Activated CD8-positive, alpha-beta memory T cell treated with anti-CD3 and anti-CD28 coated beads, Interleukin-2, amount 50 U/mL, for 24 hours (primary cell): ENCODE measurements at regions not wholly inside any gene's neighbourhood (a gene's known extent, or its start where the extent isn't known, plus 50 kb on each side); places are given as distances from the start of the nearest gene placed in this dataset.
"Not testable (repeated sequence)": the region's sequence is repeated elsewhere in the genome, so short reads cannot be mapped to it uniquely, and the experiment has no call there.

Experiments
- DNase-seq: peaks from one replicate; pipeline ENCODE4 v3.0.0-alpha.2; 2020; ENCODE audit errors: extremely low read depth

GRCh38 chr4:38514465-38515146 lies 149.4 kb upstream of the KLF3 start:
- DNase-seq: no peak

- no peak for DNase-seq
Measured at GRCh38 chr4:38516190-38516589, 147.8 kb upstream of the KLF3 start.

DNA sequence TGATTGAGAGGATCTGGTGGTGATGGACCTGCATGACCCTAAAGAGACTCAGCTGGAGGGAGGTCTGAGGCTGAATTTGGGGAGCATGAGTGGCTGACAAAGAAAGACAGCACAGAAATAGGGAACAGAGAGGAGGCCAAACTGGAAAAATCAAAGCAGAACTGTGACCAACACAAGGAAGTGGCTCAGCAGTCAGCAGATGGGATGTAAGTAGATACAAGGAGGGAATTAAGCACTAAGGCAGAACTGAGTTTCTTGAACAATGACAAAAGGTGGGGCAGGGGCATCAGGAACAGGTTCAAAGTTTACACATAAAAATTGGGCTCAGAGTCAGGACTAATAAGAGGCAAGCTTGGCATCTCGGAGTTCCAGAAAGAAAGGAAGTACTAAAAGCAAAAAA lies 144.3 kb upstream of the KLF3 start:
- DNase-seq: no peak

- no peak for DNase-seq
Measured at GRCh38 chr4:38523054-38523453, 140.9 kb upstream of the KLF3 start.

GRCh38 chr4:38523524-38524448 lies 140.2 kb upstream of the KLF3 start:
- DNase-seq: peak; percentile 26

DNA sequence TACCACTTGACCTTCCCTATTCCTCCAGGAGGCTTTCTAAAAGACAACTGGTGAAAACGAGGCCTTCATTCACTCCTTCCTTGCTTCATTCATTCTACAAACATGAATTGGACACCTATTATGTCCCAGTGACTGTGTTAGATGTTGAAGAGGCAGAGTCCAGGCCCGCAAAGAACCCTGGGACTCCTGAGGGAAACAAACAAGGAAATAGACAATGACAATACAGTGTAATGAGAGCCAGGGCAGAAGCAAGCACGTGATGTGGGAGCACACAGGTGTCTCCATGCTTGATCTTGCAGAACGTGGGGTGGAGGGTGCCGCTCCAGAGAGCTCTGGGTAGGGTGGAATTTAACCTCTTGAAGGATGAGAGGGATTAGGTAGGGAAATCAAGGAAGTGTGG lies 137.6 kb upstream of the KLF3 start:
- DNase-seq: no peak

GRCh38 chr4:38529189-38530115 lies 134.5 kb upstream of the KLF3 start:
- no peak for DNase-seq

- no peak for DNase-seq
Measured at GRCh38 chr4:38530486-38530885, 133.5 kb upstream of the KLF3 start.

- DNase-seq: no peak
Measured at GRCh38 chr4:38531141-38531727, 132.8 kb upstream of the KLF3 start.

- DNase-seq: no peak
Measured at GRCh38 chr4:38532908-38533499, 131.0 kb upstream of the KLF3 start.

GRCh38 chr4:38534344-38535045 lies 129.5 kb upstream of the KLF3 start:
- DNase-seq: no peak

GRCh38 chr4:38535071-38535470 lies 128.9 kb upstream of the KLF3 start:
- not testable (repeated sequence) for DNase-seq

- no peak for DNase-seq
Measured at GRCh38 chr4:38535717-38536116, 128.3 kb upstream of the KLF3 start.

DNA sequence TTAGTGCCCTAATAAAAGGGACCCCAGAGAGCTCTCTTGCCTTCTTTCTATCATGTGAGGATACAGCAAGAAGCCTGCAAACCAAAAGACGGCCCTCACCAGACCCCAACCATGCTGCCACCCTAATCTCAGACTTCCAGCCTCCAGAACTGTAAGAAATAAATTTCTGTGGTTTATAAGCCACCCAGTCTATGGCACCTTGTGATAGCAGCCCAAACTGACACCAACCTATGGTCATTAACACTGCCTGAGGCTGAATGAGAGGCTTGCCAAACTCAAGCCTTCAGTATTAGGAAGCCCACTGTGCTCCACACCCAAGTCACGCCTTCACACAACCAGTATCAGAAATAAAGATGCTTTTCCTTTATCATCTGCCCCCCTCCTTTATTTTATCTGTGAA lies 127.3 kb upstream of the KLF3 start:
- DNase-seq: no peak

GRCh38 chr4:38537666-38538065 lies 126.3 kb upstream of the KLF3 start:
- no peak for DNase-seq

DNA sequence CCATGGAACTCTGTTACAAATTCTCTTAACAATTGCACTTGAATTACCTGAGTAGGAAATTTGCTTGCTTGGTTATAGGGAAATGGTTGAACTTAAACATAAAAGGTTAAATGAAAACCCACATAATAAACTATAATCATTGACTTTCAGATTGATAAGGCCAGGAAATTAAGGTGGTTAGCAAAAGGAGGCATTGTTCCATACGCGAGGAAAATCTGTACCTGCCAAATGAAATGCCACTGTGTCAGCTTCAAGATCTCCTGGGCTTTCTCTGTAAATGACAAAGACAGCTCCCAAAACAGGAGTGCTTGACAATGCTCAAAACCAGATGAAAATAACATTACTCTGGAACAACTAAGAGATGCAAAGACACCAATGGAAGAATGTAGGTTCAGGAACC lies 125.5 kb upstream of the KLF3 start:
- no peak for DNase-seq

GRCh38 chr4:38539501-38539900 lies 124.5 kb upstream of the KLF3 start:
- no peak for DNase-seq

GRCh38 chr4:38547052-38547451 lies 116.9 kb upstream of the KLF3 start:
- DNase-seq: no peak

- no peak for DNase-seq
Measured at GRCh38 chr4:38548256-38548655, 115.7 kb upstream of the KLF3 start.

DNA sequence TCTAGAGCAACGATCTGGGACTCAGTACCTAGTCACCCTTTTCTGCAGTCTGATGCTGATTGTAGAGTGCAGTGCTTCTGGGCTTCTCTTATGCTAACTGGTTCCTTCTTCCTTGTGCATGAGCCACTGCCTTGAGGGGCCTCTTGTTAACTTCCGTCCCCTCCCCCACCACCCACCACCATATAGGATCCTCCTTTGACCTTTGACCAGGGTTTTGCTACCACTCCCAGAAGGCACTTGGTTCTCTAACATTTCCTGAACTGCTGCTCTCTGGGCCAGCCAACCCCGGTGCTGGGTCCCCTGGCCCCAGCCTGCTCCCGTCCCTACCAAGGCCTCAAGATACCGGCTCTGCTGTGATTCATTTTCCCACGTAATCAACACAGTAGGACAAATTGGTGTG lies 104.6 kb upstream of the KLF3 start:
- DNase-seq: no peak

GRCh38 chr4:38560340-38560739 lies 103.7 kb upstream of the KLF3 start:
- no peak for DNase-seq
